ENCODE measurements at regions not wholly inside any gene's neighbourhood (a gene's known extent, or its start where the extent isn't known, plus 50 kb on each side); places are given as distances from the start of the nearest gene placed in this dataset.

DNA sequence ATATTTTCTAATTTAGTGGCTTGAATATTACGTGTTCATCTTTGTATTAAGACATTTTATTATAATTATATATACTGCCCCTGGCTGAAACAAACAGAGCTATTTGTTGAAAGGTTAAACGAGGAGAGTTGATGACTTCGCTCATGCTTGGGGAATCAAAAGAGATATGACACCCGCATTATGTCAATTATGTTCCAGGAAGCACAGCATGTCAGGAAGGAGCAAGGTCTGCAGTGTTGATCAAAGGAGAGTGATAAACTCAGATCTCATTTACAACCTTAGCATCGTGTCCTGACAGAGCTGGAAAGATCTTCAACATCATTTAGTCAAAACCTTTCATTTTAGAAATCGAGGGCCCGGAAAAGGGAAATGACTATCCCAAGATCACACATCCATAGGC, 510.1 kb downstream of the TDRD15 start:
- Histone ChIP-seq H3K36me3 (no peaks in the 10 kb centered on the region), H3K4me3 (no peak overlapping the region), H3K27ac (no peak overlapping the region), H3K9me3 (no peaks in the 10 kb centered on the region), H3K27me3 (replicated peaks; ENCODE audit: insufficient read depth) (no peaks in the 10 kb centered on the region), H3K4me1 (replicated peaks) (no peaks in the 10 kb centered on the region)
- TF ChIP-seq POLR2AphosphoS5 (IDR thresholded peaks at IDR 0.05) = no peak
- TF ChIP-seq, protein P1, sequence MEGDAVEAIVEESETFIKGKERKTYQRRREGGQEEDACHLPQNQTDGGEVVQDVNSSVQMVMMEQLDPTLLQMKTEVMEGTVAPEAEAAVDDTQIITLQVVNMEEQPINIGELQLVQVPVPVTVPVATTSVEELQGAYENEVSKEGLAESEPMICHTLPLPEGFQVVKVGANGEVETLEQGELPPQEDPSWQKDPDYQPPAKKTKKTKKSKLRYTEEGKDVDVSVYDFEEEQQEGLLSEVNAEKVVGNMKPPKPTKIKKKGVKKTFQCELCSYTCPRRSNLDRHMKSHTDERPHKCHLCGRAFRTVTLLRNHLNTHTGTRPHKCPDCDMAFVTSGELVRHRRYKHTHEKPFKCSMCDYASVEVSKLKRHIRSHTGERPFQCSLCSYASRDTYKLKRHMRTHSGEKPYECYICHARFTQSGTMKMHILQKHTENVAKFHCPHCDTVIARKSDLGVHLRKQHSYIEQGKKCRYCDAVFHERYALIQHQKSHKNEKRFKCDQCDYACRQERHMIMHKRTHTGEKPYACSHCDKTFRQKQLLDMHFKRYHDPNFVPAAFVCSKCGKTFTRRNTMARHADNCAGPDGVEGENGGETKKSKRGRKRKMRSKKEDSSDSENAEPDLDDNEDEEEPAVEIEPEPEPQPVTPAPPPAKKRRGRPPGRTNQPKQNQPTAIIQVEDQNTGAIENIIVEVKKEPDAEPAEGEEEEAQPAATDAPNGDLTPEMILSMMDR (IDR thresholded peaks at IDR 0.05) = no peak
- TF ChIP-seq POLR2A (IDR thresholded peaks at IDR 0.05) = no peak
- no peak for DNase-seq (ENCODE audit: low spot score)
- 61% methylated on average over 7 of the region's 7 CpGs for whole genome bisulfite sequencing
- intact Hi-C loops (cut with DNase I) = no loop called here

DNA sequence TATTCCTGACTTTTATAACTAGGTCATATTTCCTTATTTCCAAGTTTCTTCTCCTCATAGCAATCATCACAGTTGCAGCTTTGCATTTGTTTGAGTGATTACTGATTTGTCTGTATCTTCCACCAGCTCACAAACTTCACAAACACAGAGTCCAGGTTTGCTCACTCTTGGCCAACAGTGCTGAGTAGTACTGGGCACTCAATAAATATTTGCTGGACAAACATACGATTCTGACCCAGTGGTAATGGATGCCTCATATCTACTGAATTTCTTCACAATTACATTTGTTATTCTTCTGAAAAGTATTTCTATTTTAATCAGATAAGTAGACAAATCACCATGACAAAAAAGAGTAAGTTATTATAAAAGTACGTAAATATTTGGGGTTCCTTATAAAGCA, 516.3 kb downstream of the TDRD15 start:
- Histone ChIP-seq H3K4me3 (no peak overlapping the region), H3K27me3 (replicated peaks; ENCODE audit: insufficient read depth) (no peaks in the 10 kb centered on the region), H3K27ac (no peak overlapping the region), H3K36me3 (no peaks in the 10 kb centered on the region), H3K9me3 (no peaks in the 10 kb centered on the region), H3K4me1 (replicated peaks) (no peaks in the 10 kb centered on the region)
- intact Hi-C loops (cut with DNase I) = no loop called here
- WGBS = 44% methylated on average over 2 of the region's 2 CpGs
- TF ChIP-seq, protein P1 (IDR thresholded peaks at IDR 0.05) = no peak
- peak; percentile 43 for TF ChIP-seq POLR2AphosphoS5 (IDR thresholded peaks at IDR 0.05)
- no peak for DNase-seq (ENCODE audit: low spot score)

DNA sequence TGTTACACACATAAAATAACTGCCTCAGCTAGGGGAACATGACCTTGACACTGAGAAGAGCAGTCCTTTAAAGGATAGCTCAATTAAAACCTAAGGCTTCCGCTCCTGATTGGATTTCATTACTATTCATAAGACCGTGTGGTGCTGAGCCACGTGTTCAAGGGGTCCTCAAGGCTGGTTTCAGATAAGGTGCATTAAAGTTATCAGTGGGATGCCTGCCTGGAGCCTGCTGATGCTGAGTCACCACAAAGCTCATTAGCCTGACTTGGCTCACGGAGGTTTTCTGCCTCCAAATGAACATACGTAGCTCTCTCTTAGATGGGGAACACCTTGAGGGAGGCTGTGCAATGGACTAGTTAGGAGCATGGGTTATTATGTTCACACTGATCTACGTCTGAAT, 518.9 kb downstream of the TDRD15 start:
- Histone ChIP-seq H3K36me3 (no peaks in the 10 kb centered on the region), H3K4me3 (no peak overlapping the region), H3K4me1 (replicated peaks) (no peaks in the 10 kb centered on the region), H3K27ac (peak overlapping the region in 1 of 2 donors; percentile 16), H3K9me3 (no peaks in the 10 kb centered on the region), H3K27me3 (replicated peaks; ENCODE audit: insufficient read depth) (no peaks in the 10 kb centered on the region)
- TF ChIP-seq, protein P1 (IDR thresholded peaks at IDR 0.05) = no peak
- TF ChIP-seq POLR2A (IDR thresholded peaks at IDR 0.05) (no peak), POLR2AphosphoS5 (IDR thresholded peaks at IDR 0.05) (no peak)
- intact Hi-C loops (cut with DNase I) = no loop called here
- WGBS = 50% methylated on average over 6 of the region's 6 CpGs
- no peak for DNase-seq (ENCODE audit: low spot score)

DNA sequence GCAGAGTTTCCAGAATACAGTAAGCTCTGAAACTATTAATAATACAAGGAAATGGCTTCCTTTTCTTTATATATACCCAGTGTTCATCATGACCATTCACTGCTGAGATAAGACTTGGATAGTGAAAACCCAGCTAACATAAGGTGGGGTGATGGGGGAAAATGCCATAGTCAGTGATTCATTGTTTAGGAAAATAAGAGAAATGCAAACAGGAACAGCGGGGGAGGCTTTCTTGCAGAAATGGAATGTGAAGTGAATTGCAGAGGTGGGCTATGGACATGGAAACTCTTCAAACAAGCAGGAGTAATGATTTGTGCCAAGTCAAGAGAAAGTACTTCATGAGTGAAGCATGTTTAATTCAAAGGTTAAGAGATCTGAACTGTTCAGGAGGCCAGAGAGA, 519.4 kb downstream of the TDRD15 start:
- 52% methylated on average over 1 of the region's 1 CpG for WGBS

DNA sequence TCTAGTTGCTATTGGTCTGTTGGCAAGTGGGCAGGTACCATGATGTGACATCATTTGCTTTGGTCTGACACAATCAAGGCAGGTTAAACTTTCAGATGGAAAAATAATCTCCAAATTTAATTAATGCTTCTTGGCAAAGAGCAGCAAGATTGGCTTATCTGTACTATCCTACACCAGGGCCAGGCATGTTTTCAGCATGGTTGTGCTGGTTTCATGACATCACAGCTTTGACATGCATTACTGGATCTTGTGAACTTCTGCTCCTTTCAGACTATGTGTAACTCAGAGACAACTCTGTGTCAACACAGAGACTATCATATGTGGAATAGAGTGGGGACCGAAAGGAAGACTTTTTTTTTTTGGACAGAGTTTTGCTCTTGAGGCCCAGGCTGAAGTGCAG, 520.5 kb downstream of the TDRD15 start:
- no peak overlapping the region for H3K4me3 ChIP-seq
- no peaks in the 10 kb centered on the region for H3K27me3 ChIP-seq (replicated peaks; ENCODE audit: insufficient read depth)
- no peaks in the 10 kb centered on the region for H3K36me3 ChIP-seq
- no peaks in the 10 kb centered on the region for H3K4me1 ChIP-seq (replicated peaks)
- DNase-seq (ENCODE audit: low spot score) = no peak
- 95% methylated on average over 1 of the region's 1 CpG for WGBS
- H3K9me3 ChIP-seq = no peaks in the 10 kb centered on the region
- no peak for TF ChIP-seq POLR2AphosphoS5 (IDR thresholded peaks at IDR 0.05)
- TF ChIP-seq, protein P1 (IDR thresholded peaks at IDR 0.05) = no peak
- TF ChIP-seq POLR2A (IDR thresholded peaks at IDR 0.05) = no peak
- intact Hi-C loops (cut with DNase I) = no loop called here
- no peak overlapping the region for H3K27ac ChIP-seq

More for the DNA sequence above, 519.4 kb downstream of the TDRD15 start:
- no peak for TF ChIP-seq POLR2AphosphoS5 (IDR thresholded peaks at IDR 0.05)
- TF ChIP-seq, protein P1 (IDR thresholded peaks at IDR 0.05) = no peak
- no peak for TF ChIP-seq POLR2A (IDR thresholded peaks at IDR 0.05)
- no peaks in the 10 kb centered on the region for H3K36me3 ChIP-seq
- intact Hi-C loops (cut with DNase I) = no loop called here
- no peak overlapping the region for H3K27ac ChIP-seq
- no peak for DNase-seq (ENCODE audit: low spot score)
- no peaks in the 10 kb centered on the region for H3K4me1 ChIP-seq (replicated peaks)
- H3K27me3 ChIP-seq (replicated peaks; ENCODE audit: insufficient read depth) = no peaks in the 10 kb centered on the region
- no peaks in the 10 kb centered on the region for H3K9me3 ChIP-seq
- no peak overlapping the region for H3K4me3 ChIP-seq
